HL-60 (cell line): ENCODE measurements at regions not wholly inside any gene's neighbourhood (a gene's known extent, or its start where the extent isn't known, plus 50 kb on each side); places are given as distances from the start of the nearest gene placed in this dataset.

Experiments
- DNase-seq, 2 experiments: peaks; one replicate each; pipeline ENCODE4 v3.0.0-alpha.2; 2010 to 2020; ENCODE audit warnings: low read depth in 1 of 2, low spot score in 1 of 2
- H3K27ac ChIP-seq: fragments of 250-450 bp; sonication (Bioruptor Pico); replicated peaks from 2 replicates; pipeline ENCODE4 v1.5.1; 2020; ENCODE audit warnings: mild to moderate bottlenecking, moderate library complexity
- H3K27me3 ChIP-seq: fragments of 250-450 bp; sonication (Bioruptor Pico); 2 replicates; pipeline ENCODE4 v1.5.1; 2021; ENCODE audit warnings: mild to moderate bottlenecking, moderate library complexity; ENCODE audit not compliant: insufficient read depth, poor library complexity, severe bottlenecking
- H3K4me3 ChIP-seq: replicated peaks from 2 replicates; pipeline ENCODE4 v1.5.1; 2011; ENCODE audit warnings: mild to moderate bottlenecking, control low read depth, low read length; ENCODE audit not compliant: insufficient read depth
- GABPA ChIP-seq: IDR thresholded peaks from 2 replicates; pipeline ENCODE4 v1.6.1; 2012; ENCODE audit warnings: low read depth
- POLR2AphosphoS5 ChIP-seq: IDR thresholded peaks from 2 replicates; pipeline ENCODE4 v1.6.1; 2012; ENCODE audit warnings: low read depth
- SPI1 ChIP-seq: IDR thresholded peaks from 2 replicates; pipeline ENCODE4 v1.6.1; 2012; ENCODE audit warnings: low read depth, mild to moderate bottlenecking, borderline replicate concordance
- TF ChIP-seq, protein P1 (sequence below): IDR thresholded peaks from 2 replicates; pipeline ENCODE4 v1.6.1; 2012; ENCODE audit warnings: low read depth; ENCODE audit not compliant: insufficient replicate concordance
- TF ChIP-seq, protein P2 (sequence below): IDR thresholded peaks from one replicate; pipeline ENCODE4 v1.5.1; 2011; ENCODE audit warnings: low read length, control low read depth, inconsistent platforms; ENCODE audit not compliant: insufficient read depth

DNA sequence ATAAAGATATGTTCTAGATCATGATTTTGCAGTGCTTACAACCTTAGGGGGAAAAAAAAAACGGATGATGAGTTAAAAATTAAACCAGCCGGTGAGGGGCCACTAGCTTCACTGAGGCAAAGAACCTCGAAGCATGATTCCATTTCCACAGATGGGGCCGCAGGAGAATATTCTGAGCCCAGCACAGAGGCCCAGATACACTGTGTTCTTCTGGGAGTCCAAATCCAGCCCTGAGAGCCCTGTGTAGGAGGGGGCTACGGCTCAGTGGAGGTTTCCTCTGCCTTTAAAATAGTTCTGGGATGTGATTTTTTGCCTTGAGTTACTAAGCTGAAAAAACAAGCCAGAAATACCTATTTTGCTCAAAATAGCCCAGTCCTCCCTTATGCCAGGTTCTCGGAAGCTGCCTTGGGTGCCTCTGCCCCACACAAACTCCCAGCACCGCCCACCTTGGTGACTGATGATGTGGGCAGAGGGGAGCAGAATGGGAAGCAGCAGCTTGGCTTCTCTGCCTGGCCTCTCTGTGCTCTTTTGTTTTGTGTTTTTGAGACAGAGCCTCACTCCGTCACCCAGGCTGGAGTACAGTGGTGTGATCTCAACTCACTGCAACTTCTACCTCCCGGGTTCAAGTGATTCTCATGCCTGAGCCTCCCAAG is 105.4 kb upstream of the BCL2L14 start:
- Histone ChIP-seq H3K27me3 (no peaks in the 10 kb centered on the region), H3K4me3 (no peak overlapping the region), H3K27ac (no peak overlapping the region)
- no peak for TF ChIP-seq POLR2AphosphoS5
- TF ChIP-seq GABPA, result no peak
- no peak for TF ChIP-seq SPI1
- TF ChIP-seq, protein P1, sequence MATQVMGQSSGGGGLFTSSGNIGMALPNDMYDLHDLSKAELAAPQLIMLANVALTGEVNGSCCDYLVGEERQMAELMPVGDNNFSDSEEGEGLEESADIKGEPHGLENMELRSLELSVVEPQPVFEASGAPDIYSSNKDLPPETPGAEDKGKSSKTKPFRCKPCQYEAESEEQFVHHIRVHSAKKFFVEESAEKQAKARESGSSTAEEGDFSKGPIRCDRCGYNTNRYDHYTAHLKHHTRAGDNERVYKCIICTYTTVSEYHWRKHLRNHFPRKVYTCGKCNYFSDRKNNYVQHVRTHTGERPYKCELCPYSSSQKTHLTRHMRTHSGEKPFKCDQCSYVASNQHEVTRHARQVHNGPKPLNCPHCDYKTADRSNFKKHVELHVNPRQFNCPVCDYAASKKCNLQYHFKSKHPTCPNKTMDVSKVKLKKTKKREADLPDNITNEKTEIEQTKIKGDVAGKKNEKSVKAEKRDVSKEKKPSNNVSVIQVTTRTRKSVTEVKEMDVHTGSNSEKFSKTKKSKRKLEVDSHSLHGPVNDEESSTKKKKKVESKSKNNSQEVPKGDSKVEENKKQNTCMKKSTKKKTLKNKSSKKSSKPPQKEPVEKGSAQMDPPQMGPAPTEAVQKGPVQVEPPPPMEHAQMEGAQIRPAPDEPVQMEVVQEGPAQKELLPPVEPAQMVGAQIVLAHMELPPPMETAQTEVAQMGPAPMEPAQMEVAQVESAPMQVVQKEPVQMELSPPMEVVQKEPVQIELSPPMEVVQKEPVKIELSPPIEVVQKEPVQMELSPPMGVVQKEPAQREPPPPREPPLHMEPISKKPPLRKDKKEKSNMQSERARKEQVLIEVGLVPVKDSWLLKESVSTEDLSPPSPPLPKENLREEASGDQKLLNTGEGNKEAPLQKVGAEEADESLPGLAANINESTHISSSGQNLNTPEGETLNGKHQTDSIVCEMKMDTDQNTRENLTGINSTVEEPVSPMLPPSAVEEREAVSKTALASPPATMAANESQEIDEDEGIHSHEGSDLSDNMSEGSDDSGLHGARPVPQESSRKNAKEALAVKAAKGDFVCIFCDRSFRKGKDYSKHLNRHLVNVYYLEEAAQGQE, result no peak
- TF ChIP-seq, protein P2, sequence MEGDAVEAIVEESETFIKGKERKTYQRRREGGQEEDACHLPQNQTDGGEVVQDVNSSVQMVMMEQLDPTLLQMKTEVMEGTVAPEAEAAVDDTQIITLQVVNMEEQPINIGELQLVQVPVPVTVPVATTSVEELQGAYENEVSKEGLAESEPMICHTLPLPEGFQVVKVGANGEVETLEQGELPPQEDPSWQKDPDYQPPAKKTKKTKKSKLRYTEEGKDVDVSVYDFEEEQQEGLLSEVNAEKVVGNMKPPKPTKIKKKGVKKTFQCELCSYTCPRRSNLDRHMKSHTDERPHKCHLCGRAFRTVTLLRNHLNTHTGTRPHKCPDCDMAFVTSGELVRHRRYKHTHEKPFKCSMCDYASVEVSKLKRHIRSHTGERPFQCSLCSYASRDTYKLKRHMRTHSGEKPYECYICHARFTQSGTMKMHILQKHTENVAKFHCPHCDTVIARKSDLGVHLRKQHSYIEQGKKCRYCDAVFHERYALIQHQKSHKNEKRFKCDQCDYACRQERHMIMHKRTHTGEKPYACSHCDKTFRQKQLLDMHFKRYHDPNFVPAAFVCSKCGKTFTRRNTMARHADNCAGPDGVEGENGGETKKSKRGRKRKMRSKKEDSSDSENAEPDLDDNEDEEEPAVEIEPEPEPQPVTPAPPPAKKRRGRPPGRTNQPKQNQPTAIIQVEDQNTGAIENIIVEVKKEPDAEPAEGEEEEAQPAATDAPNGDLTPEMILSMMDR, result no peak
- DNase-seq, result no peak

DNA sequence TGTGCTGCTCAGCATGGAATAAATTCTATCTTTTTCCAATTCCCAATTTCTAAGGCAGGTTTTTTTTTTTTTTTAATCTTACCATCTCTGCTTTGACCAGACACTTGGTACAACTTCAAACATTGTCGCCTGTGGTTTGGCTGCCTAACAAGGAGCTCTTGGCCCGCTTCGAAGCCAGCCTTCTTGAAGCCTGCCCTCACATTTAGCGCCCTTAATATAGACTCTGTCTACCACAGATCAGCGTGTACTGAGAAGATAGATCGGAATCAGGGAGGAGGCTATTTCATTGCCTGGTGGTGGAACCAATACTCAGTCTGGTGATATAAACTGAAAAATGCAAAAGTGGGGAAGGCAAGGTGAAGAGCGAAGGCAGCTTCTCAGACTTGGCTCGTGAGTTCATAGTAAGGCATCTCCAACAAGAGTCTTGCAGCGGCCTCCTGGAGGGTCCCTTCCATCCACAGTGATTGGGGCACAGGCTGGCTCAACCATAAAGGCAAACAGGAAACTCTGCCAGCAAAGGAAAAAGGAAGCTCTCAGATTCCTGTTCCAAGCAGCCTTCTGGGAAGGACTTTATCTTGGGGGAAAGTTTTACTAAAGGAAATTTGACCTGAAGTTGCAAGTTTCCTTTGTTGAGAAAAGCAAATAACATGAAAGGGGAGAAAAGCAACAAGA is 103.2 kb upstream of the BCL2L14 start:
- H3K27ac ChIP-seq, result no peak overlapping the region
- no peak overlapping the region for H3K4me3 ChIP-seq
- DNase-seq, result no peak
- no peak for TF ChIP-seq POLR2AphosphoS5
- no peaks in the 10 kb centered on the region for H3K27me3 ChIP-seq

DNA sequence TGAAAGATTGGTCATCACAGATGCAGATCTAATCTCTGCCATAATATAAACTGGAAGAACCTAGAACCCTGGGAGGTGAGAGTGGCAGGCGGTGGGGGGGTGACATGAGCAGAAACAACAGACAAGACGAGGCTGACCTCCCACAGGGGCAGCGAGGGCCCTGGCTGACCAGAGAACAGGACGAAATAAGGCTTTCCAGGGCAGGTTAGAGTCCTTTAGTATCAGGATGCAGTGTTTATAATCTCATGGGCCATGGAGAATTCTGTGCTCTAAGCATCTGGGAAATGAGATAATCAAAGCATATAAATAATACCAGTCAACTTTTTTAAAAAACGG is 102.7 kb upstream of the BCL2L14 start:
- Histone ChIP-seq H3K4me3 (no peak overlapping the region), H3K27ac (no peak overlapping the region), H3K27me3 (no peaks in the 10 kb centered on the region)
- TF ChIP-seq, protein P2, result no peak
- TF ChIP-seq, protein P1, result no peak
- TF ChIP-seq POLR2AphosphoS5 (no peak), SPI1 (no peak)
- no peak for DNase-seq

DNA sequence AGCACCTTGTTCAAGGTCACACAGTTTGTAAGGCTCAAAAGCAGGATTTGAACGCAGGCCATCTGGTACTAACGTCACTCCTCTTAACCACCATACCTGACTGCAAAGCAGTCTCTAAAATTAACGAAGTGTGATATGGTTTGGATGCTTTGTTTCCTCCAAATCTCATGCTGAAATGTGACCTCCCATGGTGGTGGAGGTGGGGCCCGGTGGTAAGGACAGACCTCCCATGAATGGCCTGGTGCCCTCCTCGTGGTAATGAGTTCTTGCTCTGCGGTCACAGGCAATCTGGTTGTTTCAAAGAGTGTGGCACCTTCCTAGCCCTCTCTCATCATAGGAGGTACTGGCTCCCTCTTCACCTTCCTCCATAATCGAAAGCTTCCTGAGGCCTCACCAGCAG is 102.2 kb upstream of the BCL2L14 start:
- TF ChIP-seq, protein P2, result no peak
- TF ChIP-seq POLR2AphosphoS5 (no peak), GABPA (no peak)
- TF ChIP-seq, protein P1, result no peak
- DNase-seq, result no peak
- no peak overlapping the region for H3K4me3 ChIP-seq
- no peaks in the 10 kb centered on the region for H3K27me3 ChIP-seq
- no peak overlapping the region for H3K27ac ChIP-seq
